CD4-positive, alpha-beta T cell treated with Interferon gamma for 1 hour (primary cell): ENCODE measurements at regions not wholly inside any gene's neighbourhood (a gene's known extent, or its start where the extent isn't known, plus 50 kb on each side); places are given as distances from the start of the nearest gene placed in this dataset.

ENCODE experiments used
- DNase-seq: peaks from one replicate; pipeline ENCODE4 v3.0.0-alpha.2; 2020

- peak; percentile 20 for DNase-seq
Observed at GRCh38 chr7:98514211-98515031, 102.7 kb upstream of the NPTX2 start.

- DNase-seq: no peak
Observed at GRCh38 chr7:98511175-98511574, 105.9 kb upstream of the NPTX2 start.

GRCh38 chr7:98509836-98510235, 107.2 kb upstream of the NPTX2 start:
- DNase-seq: no peak

GRCh38 chr7:98506471-98506870, 105.6 kb upstream of the BAIAP2L1 start:
- DNase-seq: no peak

- no peak for DNase-seq
Observed at GRCh38 chr7:98500764-98501163, 99.9 kb upstream of the BAIAP2L1 start.

- no peak for DNase-seq
Observed at GRCh38 chr7:98496618-98497017, 95.7 kb upstream of the BAIAP2L1 start.

- DNase-seq: no peak
Observed at GRCh38 chr7:98495200-98495955, 94.5 kb upstream of the BAIAP2L1 start.

- DNase-seq: no peak
Observed at GRCh38 chr7:98493030-98493778, 92.3 kb upstream of the BAIAP2L1 start.

- no peak for DNase-seq
Observed at GRCh38 chr7:98488167-98488566, 87.3 kb upstream of the BAIAP2L1 start.

GRCh38 chr7:98483964-98484545, 83.2 kb upstream of the BAIAP2L1 start:
- no peak for DNase-seq

GRCh38 chr7:98483276-98483963, 82.5 kb upstream of the BAIAP2L1 start:
- no peak for DNase-seq

GRCh38 chr7:98479318-98479717, 78.4 kb upstream of the BAIAP2L1 start:
- no peak for DNase-seq

- DNase-seq: no peak
Observed at GRCh38 chr7:98475352-98475751, 74.5 kb upstream of the BAIAP2L1 start.

- DNase-seq: no peak
Observed at GRCh38 chr7:98474558-98474957, 73.7 kb upstream of the BAIAP2L1 start.

- DNase-seq: no peak
Observed at GRCh38 chr7:98472521-98472954, 71.6 kb upstream of the BAIAP2L1 start.

GRCh38 chr7:98470485-98471240, 69.8 kb upstream of the BAIAP2L1 start:
- peak; percentile 29 for DNase-seq

GRCh38 chr7:98469088-98469487, 68.2 kb upstream of the BAIAP2L1 start:
- no peak for DNase-seq

GRCh38 chr7:98467570-98468312, 66.9 kb upstream of the BAIAP2L1 start:
- DNase-seq: no peak

GRCh38 chr7:98465022-98465421, 64.1 kb upstream of the BAIAP2L1 start:
- no peak for DNase-seq

GRCh38 chr7:98464558-98464940, 63.7 kb upstream of the BAIAP2L1 start:
- no peak for DNase-seq
